ENCODE measurements at regions not wholly inside any gene's neighbourhood (a gene's known extent, or its start where the extent isn't known, plus 50 kb on each side); places are given as distances from the start of the nearest gene placed in this dataset.
"Not testable (repeated sequence)": the region's sequence is repeated elsewhere in the genome, so short reads cannot be mapped to it uniquely, and the experiment has no call there.

GRCh38 chr2:185578322-185578721 is 160.3 kb upstream of the FSIP2 start:
- Histone ChIP-seq H3K27me3 (no peaks in the 10 kb centered on the region), H3K4me3 (no peak overlapping the region), H3K36me3 (no peaks in the 10 kb centered on the region), H3K4me1 (no peaks in the 10 kb centered on the region), H3K9me3 (peaks cover 0 to 6% (median 0%) of the 10 kb centered on the region in 12 donors), H3K27ac (no peak overlapping the region)
- ATAC-seq (no peak), DNase-seq (no peak)
- TF ChIP-seq CTCF (IDR thresholded peaks at IDR 0.05): no peak
- TF ChIP-seq POLR2A (IDR thresholded peaks at IDR 0.05): no peak
- intact Hi-C loops (cut with DNase I): no loop called here
- WGBS, 4 donors: 80 to 88% (median 84%) methylated on average over 3 of the region's 3 CpGs

- no peaks in the 10 kb centered on the region for H3K27me3 ChIP-seq
- no peaks in the 10 kb centered on the region for H3K4me1 ChIP-seq
- H3K9me3 ChIP-seq: peaks cover 0 to 24% (median 8%) of the 10 kb centered on the region in 12 donors
- H3K36me3 ChIP-seq: no peaks in the 10 kb centered on the region
- no peak overlapping the region for H3K4me3 ChIP-seq
- no peak for TF ChIP-seq POLR2A (IDR thresholded peaks at IDR 0.05)
- no peak for TF ChIP-seq CTCF (IDR thresholded peaks at IDR 0.05)
- WGBS, 4 donors: 76 to 95% (median 80%) methylated on average over 2 of the region's 2 CpGs
- DNase-seq (no peak), ATAC-seq (no peak)
- no peak overlapping the region for H3K27ac ChIP-seq
- intact Hi-C loops (cut with DNase I): no loop called here
These were observed 155.4 kb upstream of the FSIP2 start for GRCh38 chr2:185583058-185583816.

DNA sequence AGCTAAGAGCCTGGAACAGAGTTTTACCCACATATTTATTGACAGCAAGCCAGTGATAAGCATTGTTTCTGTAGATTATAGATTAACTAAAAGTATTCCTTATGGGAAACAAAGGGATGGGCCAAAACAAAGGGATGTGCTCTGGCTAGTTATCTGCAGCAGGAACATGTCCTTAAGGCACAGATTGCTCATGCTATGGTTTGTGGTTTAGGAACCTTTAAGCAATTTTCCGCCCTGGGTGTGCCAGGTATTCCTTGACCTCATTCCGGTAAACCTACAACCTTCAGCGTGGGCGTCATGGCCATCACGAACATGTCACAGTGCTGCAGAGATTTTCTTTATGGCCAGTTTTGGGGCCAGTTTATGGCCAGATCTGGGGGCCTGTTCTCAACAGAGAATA is 153.4 kb upstream of the FSIP2 start:
- WGBS, 4 donors: 72 to 95% (median 93%) methylated on average over 5 of the region's 5 CpGs
- peaks cover 0 to 24% (median 8%) of the 10 kb centered on the region in 12 donors for H3K9me3 ChIP-seq
- H3K4me1 ChIP-seq; H3K27ac ChIP-seq; H3K4me3 ChIP-seq; intact Hi-C loops (cut with DNase I); DNase-seq; ATAC-seq; H3K36me3 ChIP-seq; H3K27me3 ChIP-seq: not testable (repeated sequence)

GRCh38 chr2:185591276-185591675 is 147.3 kb upstream of the FSIP2 start:
- H3K27me3 ChIP-seq; H3K9me3 ChIP-seq; H3K36me3 ChIP-seq; intact Hi-C loops (cut with DNase I); H3K4me3 ChIP-seq; ATAC-seq; H3K4me1 ChIP-seq; H3K27ac ChIP-seq: not testable (repeated sequence)
- peak in 1 of 5 donors; percentile 14 for DNase-seq
- WGBS, 4 donors: 85 to 95% (median 86%) methylated on average over 3 to 14 of the region's 14 CpGs

- H3K4me1 ChIP-seq: no peaks in the 10 kb centered on the region
- intact Hi-C loops (cut with DNase I): no loop called here
- no peaks in the 10 kb centered on the region for H3K36me3 ChIP-seq
- H3K4me3 ChIP-seq: no peak overlapping the region
- H3K9me3 ChIP-seq: no peaks in the 10 kb centered on the region
- ATAC-seq (no peak), DNase-seq (no peak)
- no peak for TF ChIP-seq CTCF (IDR thresholded peaks at IDR 0.05)
- TF ChIP-seq POLR2A (IDR thresholded peaks at IDR 0.05): no peak
- WGBS, 4 donors: 47 to 79% (median 57%) methylated on average over 1 of the region's 1 CpG
- no peak overlapping the region for H3K27ac ChIP-seq
- H3K27me3 ChIP-seq: no peaks in the 10 kb centered on the region
These were observed 130.7 kb upstream of the FSIP2 start for GRCh38 chr2:185607945-185608344.
